ENCODE measurements at regions not wholly inside any gene's neighbourhood (a gene's known extent, or its start where the extent isn't known, plus 50 kb on each side); places are given as distances from the start of the nearest gene placed in this dataset.

DNA sequence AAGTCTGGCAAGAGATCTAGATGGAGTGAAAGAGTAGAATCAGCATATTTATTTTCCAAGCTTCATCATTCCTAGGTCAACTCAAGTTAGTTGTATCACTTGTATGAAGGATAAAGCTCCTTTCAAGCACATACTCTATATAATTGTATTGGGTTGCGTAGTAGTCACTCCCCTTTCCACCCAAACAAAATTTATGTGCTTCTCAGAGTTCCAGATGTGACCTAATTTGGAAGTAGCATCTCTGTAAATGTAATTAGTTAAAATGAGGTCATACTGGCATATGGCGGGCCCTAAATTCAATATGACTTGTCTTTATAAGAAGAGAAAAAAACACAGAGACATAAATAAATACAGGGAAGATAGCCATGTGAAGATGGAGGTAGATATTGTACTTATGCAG, 226.8 kb upstream of the CHORDC1 start:
- peaks cover 54% of the 10 kb centered on the region for H3K4me1 Mint-ChIP-seq
- H3K36me3 Mint-ChIP-seq = peaks cover 11% of the 10 kb centered on the region
- no peak overlapping the region for H3K4me3 Mint-ChIP-seq
- DNase-seq (ENCODE audit: low spot score in 2 of 2, unreplicated experiment in 2 of 2) = no peak
- H3K27me3 Mint-ChIP-seq (ENCODE audit: low read depth) = no peaks in the 10 kb centered on the region
- peaks cover 15% of the 10 kb centered on the region for H3K9me3 Mint-ChIP-seq
- peak overlapping the region; percentile 73 for H3K27ac Mint-ChIP-seq
- TF ChIP-seq, protein P1, sequence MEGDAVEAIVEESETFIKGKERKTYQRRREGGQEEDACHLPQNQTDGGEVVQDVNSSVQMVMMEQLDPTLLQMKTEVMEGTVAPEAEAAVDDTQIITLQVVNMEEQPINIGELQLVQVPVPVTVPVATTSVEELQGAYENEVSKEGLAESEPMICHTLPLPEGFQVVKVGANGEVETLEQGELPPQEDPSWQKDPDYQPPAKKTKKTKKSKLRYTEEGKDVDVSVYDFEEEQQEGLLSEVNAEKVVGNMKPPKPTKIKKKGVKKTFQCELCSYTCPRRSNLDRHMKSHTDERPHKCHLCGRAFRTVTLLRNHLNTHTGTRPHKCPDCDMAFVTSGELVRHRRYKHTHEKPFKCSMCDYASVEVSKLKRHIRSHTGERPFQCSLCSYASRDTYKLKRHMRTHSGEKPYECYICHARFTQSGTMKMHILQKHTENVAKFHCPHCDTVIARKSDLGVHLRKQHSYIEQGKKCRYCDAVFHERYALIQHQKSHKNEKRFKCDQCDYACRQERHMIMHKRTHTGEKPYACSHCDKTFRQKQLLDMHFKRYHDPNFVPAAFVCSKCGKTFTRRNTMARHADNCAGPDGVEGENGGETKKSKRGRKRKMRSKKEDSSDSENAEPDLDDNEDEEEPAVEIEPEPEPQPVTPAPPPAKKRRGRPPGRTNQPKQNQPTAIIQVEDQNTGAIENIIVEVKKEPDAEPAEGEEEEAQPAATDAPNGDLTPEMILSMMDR (IDR thresholded peaks at IDR 0.05; ENCODE audit: unreplicated experiment) = no peak

DNA sequence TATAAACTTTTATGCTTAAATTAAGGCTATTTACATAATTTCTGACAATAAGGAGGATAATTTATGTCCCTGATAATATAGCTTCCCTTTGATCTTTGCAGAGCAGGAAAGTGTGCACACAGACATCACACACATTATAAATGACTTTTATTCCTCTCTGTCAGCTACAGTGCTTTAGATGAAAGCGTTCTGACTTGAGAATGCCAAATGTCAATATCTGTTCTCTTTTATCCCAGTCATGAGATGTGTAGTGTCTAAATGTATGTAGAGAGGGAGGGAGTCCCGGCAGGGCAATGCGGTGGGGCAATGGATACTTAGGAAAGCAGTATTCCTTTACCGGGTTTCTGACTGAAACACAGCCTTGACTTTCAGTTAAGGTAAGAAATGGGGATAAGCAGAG, 225.4 kb upstream of the CHORDC1 start:
- no peak for DNase-seq (ENCODE audit: low spot score in 2 of 2, unreplicated experiment in 2 of 2)
- Mint-ChIP-seq H3K36me3 (peaks cover under 1% of the 10 kb centered on the region), H3K27me3 (ENCODE audit: low read depth) (no peaks in the 10 kb centered on the region), H3K27ac (peak overlapping the region; percentile 77), H3K4me1 (peaks cover 54% of the 10 kb centered on the region), H3K4me3 (peak overlapping the region; percentile 3), H3K9me3 (peaks cover 4% of the 10 kb centered on the region)
- TF ChIP-seq, protein P1 (IDR thresholded peaks at IDR 0.05; ENCODE audit: unreplicated experiment) = no peak

DNA sequence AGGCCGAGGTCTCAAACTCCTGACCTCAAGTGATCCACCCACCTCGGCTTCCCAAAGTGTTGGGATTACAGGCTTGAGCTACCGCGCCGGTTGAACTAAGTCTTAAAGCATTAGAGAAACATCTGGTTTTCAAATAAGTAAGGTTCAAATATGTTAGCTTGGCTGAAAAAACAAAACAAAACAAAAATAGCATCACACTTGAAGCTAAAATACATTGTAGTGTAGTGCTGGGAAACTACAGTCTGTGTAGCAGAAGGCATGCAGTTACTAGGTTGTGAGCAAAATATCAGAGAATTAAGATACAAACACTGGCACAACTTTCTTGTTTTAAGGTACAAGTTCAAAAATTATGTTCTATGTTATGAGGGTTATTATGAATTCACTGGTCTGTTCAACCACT, 224.8 kb upstream of the CHORDC1 start:
- H3K27ac Mint-ChIP-seq = peak overlapping the region; percentile 92
- H3K9me3 Mint-ChIP-seq = peaks cover 4% of the 10 kb centered on the region

DNA sequence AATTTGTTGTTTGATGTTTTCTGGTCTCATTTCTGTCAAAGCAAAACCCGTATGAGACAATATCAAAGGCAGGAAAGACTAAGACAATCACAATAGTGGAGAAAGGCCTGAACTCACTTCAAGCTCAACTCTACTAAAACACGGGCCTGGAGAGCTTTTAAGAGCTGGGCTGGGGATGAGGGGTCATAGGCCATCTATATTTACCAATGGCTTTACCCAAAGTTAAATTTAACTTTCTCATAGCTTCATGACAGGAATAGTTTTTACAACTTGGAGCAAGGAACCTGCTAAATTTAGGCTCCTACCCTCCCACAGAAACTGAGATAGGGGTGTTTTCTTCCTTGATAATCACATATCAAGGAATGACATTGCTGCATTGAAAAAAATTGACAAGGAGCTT, 223.4 kb upstream of the CHORDC1 start:
- Mint-ChIP-seq H3K4me1 (peaks cover 55% of the 10 kb centered on the region), H3K27ac (peak overlapping the region; percentile 34), H3K9me3 (peaks cover 4% of the 10 kb centered on the region), H3K4me3 (no peak overlapping the region), H3K27me3 (ENCODE audit: low read depth) (no peaks in the 10 kb centered on the region), H3K36me3 (no peaks in the 10 kb centered on the region)
- TF ChIP-seq, protein P1 (IDR thresholded peaks at IDR 0.05; ENCODE audit: unreplicated experiment) = no peak
- no peak for DNase-seq (ENCODE audit: low spot score in 2 of 2, unreplicated experiment in 2 of 2)

More for the DNA sequence above, 224.8 kb upstream of the CHORDC1 start:
- DNase-seq (ENCODE audit: low spot score in 2 of 2, unreplicated experiment in 2 of 2) = no peak
- Mint-ChIP-seq H3K36me3 (no peaks in the 10 kb centered on the region), H3K4me3 (no peak overlapping the region), H3K4me1 (peaks cover 55% of the 10 kb centered on the region), H3K27me3 (ENCODE audit: low read depth) (no peaks in the 10 kb centered on the region)
- TF ChIP-seq, protein P1 (IDR thresholded peaks at IDR 0.05; ENCODE audit: unreplicated experiment) = no peak

DNA sequence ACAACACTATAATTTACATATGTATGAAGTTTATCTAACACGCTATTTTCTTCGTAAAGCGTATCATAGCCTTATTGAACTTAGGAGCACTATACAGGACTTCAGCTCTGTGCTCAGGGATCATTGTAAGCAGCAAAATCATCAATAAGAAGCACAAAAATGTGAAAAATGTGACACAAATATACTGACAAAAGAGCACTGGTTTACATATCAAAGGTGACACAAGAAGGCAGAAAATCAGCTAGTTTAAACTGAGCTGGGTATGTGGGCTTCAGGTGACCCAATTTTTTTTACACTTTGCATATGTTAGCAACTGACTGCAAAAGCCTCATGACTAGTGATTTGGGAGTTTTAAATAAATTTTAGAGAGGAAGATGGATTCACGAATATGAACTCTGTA, 215.2 kb upstream of the CHORDC1 start:
- TF ChIP-seq, protein P1 (IDR thresholded peaks at IDR 0.05; ENCODE audit: unreplicated experiment) = no peak
- peaks cover 23% of the 10 kb centered on the region for H3K4me1 Mint-ChIP-seq
- H3K27ac Mint-ChIP-seq = no peak overlapping the region

DNA sequence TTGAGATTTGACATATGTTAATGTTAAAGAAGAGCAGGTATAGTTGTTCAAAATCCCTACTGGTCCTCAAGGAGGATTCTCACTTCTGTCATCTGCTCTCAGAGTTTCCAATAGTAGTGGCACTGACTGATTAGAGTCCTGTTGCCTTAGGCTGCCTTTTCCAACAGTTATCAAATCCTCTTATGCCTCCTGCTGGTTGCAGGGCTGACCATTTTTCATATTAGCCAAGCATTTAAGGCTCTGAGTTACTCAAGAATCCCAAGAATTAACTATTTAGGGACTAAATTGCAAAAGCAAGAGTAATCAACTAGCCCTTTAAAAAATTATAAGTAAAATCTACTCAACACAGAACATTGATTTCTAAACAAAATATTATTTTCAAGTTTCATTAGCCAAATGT, 212.0 kb upstream of the CHORDC1 start:
- H3K9me3 Mint-ChIP-seq = peaks cover 6% of the 10 kb centered on the region
- DNase-seq (ENCODE audit: low spot score in 2 of 2, unreplicated experiment in 2 of 2) = no peak
- H3K27ac Mint-ChIP-seq = no peak overlapping the region
- no peaks in the 10 kb centered on the region for H3K27me3 Mint-ChIP-seq (ENCODE audit: low read depth)
- peaks cover 27% of the 10 kb centered on the region for H3K4me1 Mint-ChIP-seq
- TF ChIP-seq, protein P1 (IDR thresholded peaks at IDR 0.05; ENCODE audit: unreplicated experiment) = no peak
- H3K4me3 Mint-ChIP-seq = no peak overlapping the region
- no peaks in the 10 kb centered on the region for H3K36me3 Mint-ChIP-seq

More for the DNA sequence above, 215.2 kb upstream of the CHORDC1 start:
- Mint-ChIP-seq H3K36me3 (no peaks in the 10 kb centered on the region), H3K9me3 (no peaks in the 10 kb centered on the region), H3K4me3 (no peak overlapping the region), H3K27me3 (ENCODE audit: low read depth) (no peaks in the 10 kb centered on the region)
- DNase-seq (ENCODE audit: low spot score in 2 of 2, unreplicated experiment in 2 of 2) = no peak

All from mesothelial cell of epicardium (in vitro differentiated cells).